Caco-2 (cell line): ENCODE measurements at regions not wholly inside any gene's neighbourhood (a gene's known extent, or its start where the extent isn't known, plus 50 kb on each side); places are given as distances from the start of the nearest gene placed in this dataset.

ENCODE experiments used
- BruUV-seq: library from RNA; stranded (reverse); fragments of 400-500 nt; replicated peaks from 2 replicates; lab custom pipeline; 2021; lab: Mats Ljungman, UMichigan
- CTCF ChIA-PET: fragments of 300-600 bp; sonication (Branson Sonifier 250); formaldehyde crosslinking; loops from one replicate; lab custom pipeline; 2022; ENCODE audit warnings: antibody characterized with exemption; lab: Charles Lee
- POLR2A ChIA-PET: fragments of 300-600 bp; sonication (Branson Sonifier 250); formaldehyde crosslinking; loops from one replicate; lab custom pipeline; 2022; ENCODE audit warnings: antibody characterized with exemption; lab: Charles Lee
- DNase-seq, 2 experiments: peaks; one replicate each; pipeline versions ENCODE4 v3.0.0 to v3.0.0-alpha.2; 2020 to 2022
- H3K27me3 ChIP-seq: replicated peaks from 2 replicates; pipeline ENCODE4 v1.6.0; 2011; ENCODE audit warnings: low read length; ENCODE audit not compliant: control insufficient read depth, insufficient read depth
- H3K36me3 ChIP-seq: 2 replicates; pipeline ENCODE4 v1.5.1; 2011; ENCODE audit warnings: low read length; ENCODE audit not compliant: control insufficient read depth, insufficient read depth
- H3K4me1 ChIP-seq: fragments of 250-450 bp; sonication (Bioruptor Pico); 2 replicates; pipeline ENCODE4 v1.5.1; 2020; ENCODE audit warnings: mild to moderate bottlenecking
- H3K4me3 ChIP-seq: 2 replicates; pipeline ENCODE4 v1.5.1; 2011; ENCODE audit warnings: low read depth, mild to moderate bottlenecking, control low read depth, low read length
- H3K9me3 ChIP-seq: fragments of 250-450 bp; sonication (Bioruptor Pico); 2 replicates; pipeline ENCODE4 v1.5.1; 2020; ENCODE audit warnings: mild to moderate bottlenecking, moderate library complexity
- H3K27ac Mint-ChIP-seq: one replicate; pipeline ENCODE4 v1.8.0; 2022; ENCODE audit warnings: mixed read lengths; ENCODE audit not compliant: unreplicated experiment
- H3K27me3 Mint-ChIP-seq: one replicate; pipeline ENCODE4 v1.8.0; 2022; ENCODE audit warnings: mixed read lengths; ENCODE audit not compliant: insufficient read depth, unreplicated experiment
- H3K36me3 Mint-ChIP-seq: one replicate; pipeline ENCODE4 v1.8.0; 2022; ENCODE audit warnings: mild to moderate bottlenecking, mixed read lengths; ENCODE audit not compliant: insufficient read depth, unreplicated experiment
- H3K4me1 Mint-ChIP-seq: one replicate; pipeline ENCODE4 v1.8.0; 2022; ENCODE audit warnings: low read depth, mixed read lengths; ENCODE audit not compliant: unreplicated experiment
- H3K4me3 Mint-ChIP-seq: one replicate; pipeline ENCODE4 v1.8.0; 2022; ENCODE audit warnings: mild to moderate bottlenecking, moderate library complexity, mixed read lengths; ENCODE audit not compliant: unreplicated experiment
- H3K9me3 Mint-ChIP-seq: one replicate; pipeline ENCODE4 v1.8.0; 2022; ENCODE audit warnings: mixed read lengths; ENCODE audit not compliant: unreplicated experiment
- intact Hi-C: fragments of 100-400 bp; cut with micrococcal nuclease; formaldehyde crosslinking; loops from one replicate; pipeline ENCODE4 v1.10.0; 2022; ENCODE audit not compliant: unreplicated experiment
- TF ChIP-seq, protein P1 (sequence below), 2 experiments: fragments of 200-600 bp in 1 of 2; IDR thresholded peaks; 1 replicate in 1 of 2; 2 replicates in 1 of 2; pipeline versions ENCODE4 v1.5.1 to v1.8.0; 2011 to 2022; ENCODE audit warnings: antibody characterized with exemption in 1 of 2, control low read depth in 1 of 2, inconsistent platforms in 1 of 2, low read depth in 1 of 2, low read length in 1 of 2, mild to moderate bottlenecking in 1 of 2, moderate library complexity in 1 of 2; ENCODE audit not compliant: insufficient read depth in 1 of 2, severe bottlenecking in 1 of 2, unreplicated experiment in 1 of 2

DNA sequence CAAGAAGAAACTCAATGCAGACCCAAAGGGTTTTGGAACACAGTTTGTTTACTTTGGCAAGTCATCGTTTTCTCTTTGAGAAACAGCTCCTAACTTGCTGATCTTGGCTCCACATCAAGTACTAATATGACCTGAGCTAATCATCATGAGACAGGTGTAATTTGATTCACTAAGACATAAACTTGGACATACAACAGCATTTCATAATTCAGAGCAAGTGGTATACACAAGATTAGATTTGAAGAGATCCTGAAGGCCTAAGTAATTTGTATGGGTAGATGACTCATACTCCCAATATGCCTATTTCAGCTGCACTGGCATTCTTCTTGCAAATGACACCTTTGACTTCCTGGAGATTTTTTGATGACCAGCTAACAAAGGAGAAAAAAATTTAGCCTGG is 1521.7 kb downstream of the RPA4 start:
- Mint-ChIP-seq H3K27me3 (no peaks in the 10 kb centered on the region), H3K27ac (no peak overlapping the region), H3K9me3 (peaks cover 9% of the 10 kb centered on the region), H3K36me3 (no peaks in the 10 kb centered on the region), H3K4me1 (no peaks in the 10 kb centered on the region), H3K4me3 (no peak overlapping the region)
- ChIA-PET POLR2A (no interaction called here), CTCF (no interaction called here)
- Histone ChIP-seq H3K4me1 (no peaks in the 10 kb centered on the region), H3K4me3 (no peak overlapping the region), H3K36me3 (no peaks in the 10 kb centered on the region), H3K27me3 (no peaks in the 10 kb centered on the region), H3K9me3 (no peaks in the 10 kb centered on the region)
- intact Hi-C loops, result no loop called here
- TF ChIP-seq, protein P1, sequence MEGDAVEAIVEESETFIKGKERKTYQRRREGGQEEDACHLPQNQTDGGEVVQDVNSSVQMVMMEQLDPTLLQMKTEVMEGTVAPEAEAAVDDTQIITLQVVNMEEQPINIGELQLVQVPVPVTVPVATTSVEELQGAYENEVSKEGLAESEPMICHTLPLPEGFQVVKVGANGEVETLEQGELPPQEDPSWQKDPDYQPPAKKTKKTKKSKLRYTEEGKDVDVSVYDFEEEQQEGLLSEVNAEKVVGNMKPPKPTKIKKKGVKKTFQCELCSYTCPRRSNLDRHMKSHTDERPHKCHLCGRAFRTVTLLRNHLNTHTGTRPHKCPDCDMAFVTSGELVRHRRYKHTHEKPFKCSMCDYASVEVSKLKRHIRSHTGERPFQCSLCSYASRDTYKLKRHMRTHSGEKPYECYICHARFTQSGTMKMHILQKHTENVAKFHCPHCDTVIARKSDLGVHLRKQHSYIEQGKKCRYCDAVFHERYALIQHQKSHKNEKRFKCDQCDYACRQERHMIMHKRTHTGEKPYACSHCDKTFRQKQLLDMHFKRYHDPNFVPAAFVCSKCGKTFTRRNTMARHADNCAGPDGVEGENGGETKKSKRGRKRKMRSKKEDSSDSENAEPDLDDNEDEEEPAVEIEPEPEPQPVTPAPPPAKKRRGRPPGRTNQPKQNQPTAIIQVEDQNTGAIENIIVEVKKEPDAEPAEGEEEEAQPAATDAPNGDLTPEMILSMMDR (IDR thresholded peaks at IDR 0.05; ENCODE audit: insufficient read depth in 1 of 2, low read depth in 1 of 2, low read length in 1 of 2, severe bottlenecking in 1 of 2, unreplicated experiment in 1 of 2), result no peak
- no TSS peak for BruUV-seq
- no peak for DNase-seq

DNA sequence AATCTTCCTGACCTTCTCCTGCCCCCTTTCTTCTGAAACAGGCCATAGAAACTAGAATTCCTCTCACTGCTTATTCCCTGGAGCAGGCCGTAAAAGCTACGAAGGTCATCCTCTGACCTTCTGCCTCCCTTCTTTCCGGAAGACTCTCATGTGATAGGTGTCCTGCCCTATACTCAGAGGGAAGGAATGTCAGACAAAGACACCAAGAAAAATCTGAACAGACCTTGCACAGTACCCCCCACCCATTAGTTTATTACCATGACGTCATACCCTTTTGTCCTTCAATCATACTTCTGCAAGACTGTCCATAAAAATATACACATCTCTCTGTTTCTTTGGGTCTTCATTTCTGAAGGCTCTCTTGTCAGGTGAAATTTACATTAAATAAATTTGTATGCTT is 1523.9 kb downstream of the RPA4 start:
- no peaks in the 10 kb centered on the region for H3K36me3 ChIP-seq
- Mint-ChIP-seq H3K27me3 (no peaks in the 10 kb centered on the region), H3K4me3 (no peak overlapping the region), H3K9me3 (peaks cover 9% of the 10 kb centered on the region), H3K36me3 (no peaks in the 10 kb centered on the region), H3K27ac (no peak overlapping the region), H3K4me1 (no peaks in the 10 kb centered on the region)
- BruUV-seq, result no TSS peak
- H3K4me3 ChIP-seq, result no peak overlapping the region
- DNase-seq, result no peak
- H3K27me3 ChIP-seq, result no peaks in the 10 kb centered on the region
- no peaks in the 10 kb centered on the region for H3K4me1 ChIP-seq
- ChIA-PET POLR2A (no interaction called here), CTCF (no interaction called here)
- intact Hi-C loops, result no loop called here
- H3K9me3 ChIP-seq, result no peaks in the 10 kb centered on the region
- TF ChIP-seq, protein P1 (IDR thresholded peaks at IDR 0.05; ENCODE audit: insufficient read depth in 1 of 2, low read depth in 1 of 2, low read length in 1 of 2, severe bottlenecking in 1 of 2, unreplicated experiment in 1 of 2), result no peak

DNA sequence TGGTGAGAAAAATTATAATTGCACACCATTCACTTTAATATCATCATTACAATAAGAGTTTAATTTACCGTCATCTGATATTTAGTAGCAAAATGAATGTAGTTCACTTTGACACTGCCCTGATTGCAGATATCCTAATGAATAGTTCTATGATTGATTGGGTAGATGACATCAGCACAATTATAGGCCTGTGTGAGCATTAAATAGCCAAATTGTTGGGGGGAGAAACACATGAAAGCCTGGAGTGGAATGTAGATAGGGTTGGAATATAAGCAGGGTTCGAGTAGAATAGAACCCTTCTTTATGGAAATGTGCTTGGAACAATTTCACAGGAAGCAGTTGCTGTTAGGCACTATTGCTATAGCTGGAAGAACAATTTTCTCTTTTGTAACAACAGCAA is 1526.2 kb downstream of the RPA4 start:
- H3K4me3 ChIP-seq, result no peak overlapping the region
- CTCF ChIA-PET, result no interaction called here
- Mint-ChIP-seq H3K9me3 (no peaks in the 10 kb centered on the region), H3K4me3 (no peak overlapping the region), H3K4me1 (no peaks in the 10 kb centered on the region), H3K27ac (no peak overlapping the region), H3K36me3 (no peaks in the 10 kb centered on the region), H3K27me3 (no peaks in the 10 kb centered on the region)
- intact Hi-C loops, result no loop called here
- BruUV-seq, result no TSS peak
- POLR2A ChIA-PET, result no interaction called here
- no peaks in the 10 kb centered on the region for H3K27me3 ChIP-seq
- no peaks in the 10 kb centered on the region for H3K9me3 ChIP-seq
- no peak for DNase-seq
- TF ChIP-seq, protein P1 (IDR thresholded peaks at IDR 0.05; ENCODE audit: insufficient read depth in 1 of 2, low read depth in 1 of 2, low read length in 1 of 2, severe bottlenecking in 1 of 2, unreplicated experiment in 1 of 2), result no peak
- no peaks in the 10 kb centered on the region for H3K36me3 ChIP-seq
- no peaks in the 10 kb centered on the region for H3K4me1 ChIP-seq
